Osteocyte (in vitro differentiated cells): ENCODE measurements at regions not wholly inside any gene's neighbourhood (a gene's known extent, or its start where the extent isn't known, plus 50 kb on each side); places are given as distances from the start of the nearest gene placed in this dataset.

Experiments
- DNase-seq: peaks from one replicate; pipeline ENCODE4 v3.0.0; 2021; ENCODE audit warnings: mixed read lengths; ENCODE audit not compliant: unreplicated experiment; ENCODE audit errors: extremely low spot score
- H3K27ac Mint-ChIP-seq: one replicate; pipeline ENCODE4 v1.8.0; 2021; ENCODE audit warnings: mild to moderate bottlenecking, mixed read lengths; ENCODE audit not compliant: unreplicated experiment
- H3K27me3 Mint-ChIP-seq: one replicate; pipeline ENCODE4 v1.8.0; 2021; ENCODE audit warnings: mixed read lengths; ENCODE audit not compliant: unreplicated experiment
- H3K36me3 Mint-ChIP-seq: one replicate; pipeline ENCODE4 v1.8.0; 2021; ENCODE audit warnings: mixed read lengths; ENCODE audit not compliant: unreplicated experiment
- H3K4me1 Mint-ChIP-seq: one replicate; pipeline ENCODE4 v1.8.0; 2021; ENCODE audit warnings: mixed read lengths; ENCODE audit not compliant: unreplicated experiment
- H3K4me3 Mint-ChIP-seq: one replicate; pipeline ENCODE4 v1.8.0; 2021; ENCODE audit warnings: mild to moderate bottlenecking, moderate library complexity, mixed read lengths; ENCODE audit not compliant: unreplicated experiment
- H3K9me3 Mint-ChIP-seq: one replicate; pipeline ENCODE4 v1.8.0; 2021; ENCODE audit warnings: mixed read lengths; ENCODE audit not compliant: unreplicated experiment
- TF ChIP-seq, protein P1 (sequence below): fragments of 200-600 bp; sonication (generic); IDR thresholded peaks from 2 replicates; pipeline ENCODE4 v1.5.0; 2021; ENCODE audit warnings: antibody characterized with exemption, mild to moderate bottlenecking, moderate library complexity

DNA sequence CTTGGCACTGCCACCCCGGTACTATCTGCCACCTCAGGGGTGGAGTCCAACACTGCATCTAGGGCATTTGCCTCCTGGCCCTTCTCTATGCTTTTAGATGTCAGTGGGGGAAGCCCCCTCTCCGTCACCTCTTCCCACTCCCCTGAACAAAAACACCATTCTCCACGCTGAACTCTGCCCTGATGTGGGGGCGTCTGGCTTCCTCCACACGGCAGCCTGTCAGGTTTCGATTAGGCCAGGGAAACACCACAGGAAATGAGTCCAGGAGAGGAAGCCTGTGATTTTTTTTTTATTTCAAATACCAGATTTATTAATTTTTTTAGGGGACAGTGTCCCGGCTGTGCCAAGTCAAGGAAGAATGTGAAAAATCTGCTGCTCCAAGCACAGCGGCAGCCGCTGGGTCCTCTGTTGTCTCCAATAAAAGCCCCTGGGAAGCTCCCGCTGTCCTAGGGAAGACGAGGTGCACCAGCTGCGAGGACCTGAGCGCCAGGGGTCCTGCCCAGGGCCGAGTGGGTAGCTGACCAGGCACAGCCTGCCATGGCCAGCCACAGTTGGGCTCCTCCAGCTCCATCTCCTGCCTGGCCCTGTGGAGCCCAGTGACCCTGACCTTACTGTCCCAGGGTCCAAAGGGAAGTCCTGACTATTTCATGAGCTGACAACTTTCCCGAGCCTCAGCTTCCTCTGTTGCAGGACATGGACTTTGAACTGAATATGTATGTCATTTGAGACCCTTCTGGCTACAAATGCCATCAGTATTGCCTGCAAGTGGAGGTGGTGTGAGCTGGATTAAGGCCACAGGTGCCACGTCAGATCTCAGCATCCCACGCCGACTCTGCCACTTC, 336.7 kb downstream of the FOXL1 start:
- no peak overlapping the region for H3K27ac Mint-ChIP-seq
- H3K9me3 Mint-ChIP-seq, result no peaks in the 10 kb centered on the region
- no peak overlapping the region for H3K4me3 Mint-ChIP-seq
- H3K4me1 Mint-ChIP-seq, result peaks cover 15% of the 10 kb centered on the region
- DNase-seq, result no peak
- H3K27me3 Mint-ChIP-seq, result no peaks in the 10 kb centered on the region
- TF ChIP-seq, protein P1, sequence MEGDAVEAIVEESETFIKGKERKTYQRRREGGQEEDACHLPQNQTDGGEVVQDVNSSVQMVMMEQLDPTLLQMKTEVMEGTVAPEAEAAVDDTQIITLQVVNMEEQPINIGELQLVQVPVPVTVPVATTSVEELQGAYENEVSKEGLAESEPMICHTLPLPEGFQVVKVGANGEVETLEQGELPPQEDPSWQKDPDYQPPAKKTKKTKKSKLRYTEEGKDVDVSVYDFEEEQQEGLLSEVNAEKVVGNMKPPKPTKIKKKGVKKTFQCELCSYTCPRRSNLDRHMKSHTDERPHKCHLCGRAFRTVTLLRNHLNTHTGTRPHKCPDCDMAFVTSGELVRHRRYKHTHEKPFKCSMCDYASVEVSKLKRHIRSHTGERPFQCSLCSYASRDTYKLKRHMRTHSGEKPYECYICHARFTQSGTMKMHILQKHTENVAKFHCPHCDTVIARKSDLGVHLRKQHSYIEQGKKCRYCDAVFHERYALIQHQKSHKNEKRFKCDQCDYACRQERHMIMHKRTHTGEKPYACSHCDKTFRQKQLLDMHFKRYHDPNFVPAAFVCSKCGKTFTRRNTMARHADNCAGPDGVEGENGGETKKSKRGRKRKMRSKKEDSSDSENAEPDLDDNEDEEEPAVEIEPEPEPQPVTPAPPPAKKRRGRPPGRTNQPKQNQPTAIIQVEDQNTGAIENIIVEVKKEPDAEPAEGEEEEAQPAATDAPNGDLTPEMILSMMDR, result no peak
- H3K36me3 Mint-ChIP-seq, result no peaks in the 10 kb centered on the region

DNA sequence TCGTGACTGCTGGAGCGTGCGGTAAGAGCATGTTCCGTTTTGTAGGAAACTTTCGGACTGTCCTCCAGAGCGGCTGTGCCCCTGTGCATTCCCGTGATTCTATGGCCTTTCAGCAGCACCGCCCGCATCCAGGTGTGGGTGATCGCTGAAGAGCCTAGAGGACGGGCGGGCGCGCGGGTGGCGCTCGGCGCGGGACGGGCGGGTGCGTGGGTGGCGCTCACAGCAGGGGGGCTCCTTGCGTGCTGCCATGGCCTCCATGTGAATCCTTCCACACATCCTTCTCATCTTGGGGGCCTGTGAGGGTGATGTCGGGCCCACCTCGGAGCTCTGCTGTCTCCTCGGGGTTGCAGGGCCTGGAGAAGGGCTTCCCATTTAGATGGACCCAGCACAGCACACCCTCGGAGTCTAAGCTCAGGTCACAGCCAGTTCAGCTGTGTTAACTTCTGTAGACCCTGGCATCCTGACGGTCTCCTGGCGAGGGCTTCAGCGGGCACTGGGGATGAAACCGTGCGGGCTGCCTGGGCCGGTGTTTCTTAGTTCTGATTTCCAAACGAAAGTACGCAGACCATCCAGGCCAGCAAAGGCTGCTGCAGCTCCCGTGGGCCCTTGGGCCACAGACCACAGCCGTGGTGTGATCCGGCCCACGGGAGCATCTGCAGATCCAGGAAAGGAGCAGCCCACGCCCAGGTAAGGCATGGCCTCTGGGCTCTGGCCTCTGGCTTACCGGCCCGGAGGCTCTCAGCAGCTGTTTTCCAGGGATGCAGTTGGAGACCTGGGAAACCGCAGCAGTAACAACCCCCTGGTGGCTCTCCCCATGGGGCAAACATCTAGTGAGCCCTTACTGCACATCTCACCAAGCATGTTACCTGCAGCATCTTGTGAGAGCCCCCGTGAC, 339.4 kb downstream of the FOXL1 start:
- H3K36me3 Mint-ChIP-seq, result peaks cover 2% of the 10 kb centered on the region
- peaks cover 15% of the 10 kb centered on the region for H3K4me1 Mint-ChIP-seq
- peaks cover 5% of the 10 kb centered on the region for H3K9me3 Mint-ChIP-seq
- no peak for DNase-seq
- H3K27me3 Mint-ChIP-seq, result no peaks in the 10 kb centered on the region
- TF ChIP-seq, protein P1, result no peak
- no peak overlapping the region for H3K27ac Mint-ChIP-seq
- H3K4me3 Mint-ChIP-seq, result no peak overlapping the region

DNA sequence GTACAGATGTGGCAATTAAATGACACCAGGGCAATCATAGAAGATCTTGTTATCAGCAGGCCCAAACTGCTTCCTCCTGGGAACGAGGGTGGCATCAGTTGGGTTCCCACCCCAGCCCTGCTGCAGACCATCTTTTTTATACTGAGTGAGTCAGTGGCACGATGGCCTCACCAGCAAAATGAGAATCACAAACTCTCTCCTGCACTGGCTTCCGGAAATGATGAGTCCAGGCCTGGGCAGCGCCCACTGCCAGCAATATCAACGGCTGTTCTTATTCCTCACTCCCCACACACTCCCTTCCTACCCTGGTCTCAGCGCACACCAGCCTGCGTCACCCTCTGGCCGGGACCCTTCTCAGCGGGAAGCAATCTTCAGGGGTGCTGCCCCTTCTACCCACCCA, 340.3 kb downstream of the FOXL1 start:
- no peak overlapping the region for H3K27ac Mint-ChIP-seq

DNA sequence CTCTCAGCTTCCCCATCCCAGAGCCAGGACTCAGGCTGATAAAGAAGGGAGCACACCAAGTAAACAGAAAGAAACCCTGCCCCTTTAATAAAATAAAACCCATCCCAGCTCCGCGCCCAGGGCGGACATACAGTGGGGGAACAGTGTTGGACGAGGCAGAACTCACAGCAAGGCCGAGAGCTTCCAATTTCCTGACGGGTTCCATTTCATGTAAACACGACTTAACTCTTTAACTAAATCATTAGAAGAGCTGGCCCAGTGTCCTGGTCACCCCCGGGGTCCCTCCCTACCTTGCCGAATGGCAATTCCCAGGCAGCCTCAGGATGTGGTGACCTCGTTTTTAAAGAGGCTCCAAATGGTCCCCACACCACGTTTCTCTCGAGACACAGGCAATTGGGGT, 340.7 kb downstream of the FOXL1 start:
- H3K9me3 Mint-ChIP-seq, result peaks cover 5% of the 10 kb centered on the region
- no peak overlapping the region for H3K27ac Mint-ChIP-seq
- peaks cover 2% of the 10 kb centered on the region for H3K36me3 Mint-ChIP-seq
- no peak overlapping the region for H3K4me3 Mint-ChIP-seq
- H3K4me1 Mint-ChIP-seq, result peaks cover 18% of the 10 kb centered on the region
- H3K27me3 Mint-ChIP-seq, result no peaks in the 10 kb centered on the region
- DNase-seq, result no peak
- TF ChIP-seq, protein P1, result no peak

More for the DNA sequence above, 340.3 kb downstream of the FOXL1 start:
- Mint-ChIP-seq H3K4me1 (peaks cover 18% of the 10 kb centered on the region), H3K9me3 (peaks cover 5% of the 10 kb centered on the region), H3K4me3 (no peak overlapping the region), H3K27me3 (no peaks in the 10 kb centered on the region), H3K36me3 (peaks cover 2% of the 10 kb centered on the region)
- TF ChIP-seq, protein P1, result no peak
- no peak for DNase-seq
